GM18502 (cell line): ENCODE measurements at regions not wholly inside any gene's neighbourhood (a gene's known extent, or its start where the extent isn't known, plus 50 kb on each side); places are given as distances from the start of the nearest gene placed in this dataset.

Experiments used
- ATAC-seq: cut with Tn5 transposase; IDR thresholded peaks from one replicate; pipeline ENCODE4 v1.9.1; 2021; ENCODE audit warnings: mild to moderate bottlenecking; ENCODE audit not compliant: unreplicated experiment, poor library complexity

DNA sequence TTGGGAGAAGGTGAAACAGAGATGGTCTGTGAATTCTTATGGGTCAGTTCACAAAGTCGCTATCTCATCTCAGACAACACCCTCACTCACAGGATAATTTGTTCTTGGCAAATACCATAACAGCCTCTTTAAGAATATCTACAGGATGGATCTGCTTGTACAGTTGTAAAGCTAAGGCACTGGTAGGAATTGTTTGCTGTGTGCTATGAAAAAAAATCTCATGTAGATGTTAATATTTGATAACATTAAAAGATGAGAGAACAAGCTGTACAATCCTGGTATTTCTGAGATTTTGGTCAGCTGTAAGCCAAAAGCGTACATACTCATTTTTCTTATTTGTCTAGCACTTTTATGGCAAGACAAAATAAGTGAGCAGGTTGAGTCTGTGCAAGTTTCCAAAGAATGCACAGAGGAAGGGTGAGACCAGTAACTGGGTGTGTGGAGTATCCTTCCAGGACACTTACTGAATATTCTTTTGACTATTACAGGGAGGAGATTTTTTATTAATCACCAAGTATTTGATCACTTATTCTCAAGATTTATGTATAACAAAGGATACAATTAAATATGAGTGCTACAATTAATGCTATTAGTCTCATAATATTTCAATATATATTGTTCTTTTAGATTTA is 814.5 kb upstream of the MIR17HG start:
- ATAC-seq: no peak

DNA sequence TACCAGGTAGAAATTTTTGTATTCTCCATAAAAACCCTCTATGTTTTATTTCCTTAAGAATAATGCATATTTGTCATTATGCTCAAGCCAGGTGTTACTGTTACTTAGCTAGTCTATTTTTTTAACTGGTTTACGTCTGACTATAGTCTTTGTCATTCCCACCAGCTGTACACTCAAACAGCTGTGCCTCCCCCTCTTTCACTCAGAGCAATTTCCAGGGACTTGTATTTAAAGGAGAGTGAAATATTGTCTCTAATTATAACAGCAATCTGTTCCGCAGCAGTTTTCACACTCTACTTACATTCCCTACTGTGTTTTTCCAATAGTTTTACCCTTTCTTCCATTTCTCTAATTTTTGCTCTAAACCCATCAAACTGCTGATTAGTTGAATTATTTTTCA is 813.6 kb upstream of the MIR17HG start:
- ATAC-seq: no peak

DNA sequence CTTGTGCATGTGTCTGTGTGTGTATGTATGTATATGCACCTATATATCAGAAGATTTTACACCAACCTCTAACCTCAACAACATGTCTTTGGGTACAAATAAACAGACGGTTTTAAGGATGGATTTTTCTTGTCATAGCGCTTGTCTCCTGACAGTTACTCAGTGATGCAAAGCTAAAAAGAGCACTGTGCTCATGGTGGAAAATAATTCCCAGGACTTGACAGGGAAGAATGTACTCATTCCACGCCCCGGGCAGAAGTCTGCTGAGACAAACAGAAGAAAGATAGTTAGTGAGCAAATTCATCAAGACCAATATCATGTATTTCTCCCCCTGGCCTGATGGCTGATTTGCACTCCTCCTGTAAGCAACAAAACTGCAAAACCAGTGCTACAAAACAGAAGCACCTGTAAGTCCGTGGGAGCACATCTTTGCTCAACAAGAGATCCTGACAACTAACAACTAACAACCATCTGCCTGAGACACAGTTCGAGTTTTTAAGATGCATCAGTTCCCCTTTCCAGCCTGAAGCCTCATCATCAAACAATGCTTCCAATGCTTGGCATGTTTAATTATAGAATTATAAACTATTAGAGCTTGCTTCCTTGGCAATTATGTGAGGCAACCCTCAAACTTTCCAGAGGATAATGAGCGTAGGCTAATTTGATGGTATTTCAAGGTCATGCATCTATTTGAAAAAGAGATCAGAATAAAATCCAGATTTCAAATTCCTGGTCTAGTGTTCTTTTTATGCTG is 812.7 kb upstream of the MIR17HG start:
- no peak for ATAC-seq

DNA sequence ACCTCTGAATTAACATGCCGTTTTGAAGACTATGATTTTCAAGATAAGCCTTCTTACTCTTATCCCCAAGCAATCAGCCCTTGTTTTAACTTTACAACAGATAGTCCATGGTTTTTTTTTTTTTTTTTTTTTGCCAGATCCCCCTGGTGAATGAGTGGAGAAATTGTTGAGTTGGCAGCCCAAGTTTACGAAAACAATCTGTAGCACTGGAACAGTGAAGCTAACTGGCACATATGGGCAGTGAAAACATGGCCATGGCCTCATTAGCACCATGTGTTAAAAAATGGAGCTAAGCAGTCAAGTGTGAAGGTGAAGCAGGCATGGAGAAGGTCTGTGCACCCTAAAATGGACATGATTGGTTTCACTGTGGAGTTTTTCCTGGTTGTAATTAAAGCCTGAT is 812.1 kb upstream of the MIR17HG start:
- no peak for ATAC-seq

DNA sequence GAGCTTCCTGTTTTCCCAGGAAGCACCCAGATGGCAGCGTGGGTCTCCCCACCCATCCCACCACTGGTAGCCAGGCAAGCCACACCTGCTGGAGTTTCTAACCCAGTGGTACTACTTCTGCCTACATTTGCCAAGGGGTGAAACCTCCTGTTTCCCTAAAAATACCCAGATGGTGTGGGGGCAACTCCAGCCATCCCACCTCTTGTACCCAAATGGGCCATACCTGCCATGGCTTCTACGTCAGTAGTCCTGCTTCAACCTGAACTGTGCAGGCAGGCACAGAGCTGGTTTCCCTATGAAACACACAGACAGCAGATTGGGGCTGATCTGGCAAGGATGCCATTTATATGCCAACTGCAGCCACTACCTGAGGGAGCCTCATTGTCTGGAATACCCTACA is 809.4 kb upstream of the MIR17HG start:
- ATAC-seq: no peak

DNA sequence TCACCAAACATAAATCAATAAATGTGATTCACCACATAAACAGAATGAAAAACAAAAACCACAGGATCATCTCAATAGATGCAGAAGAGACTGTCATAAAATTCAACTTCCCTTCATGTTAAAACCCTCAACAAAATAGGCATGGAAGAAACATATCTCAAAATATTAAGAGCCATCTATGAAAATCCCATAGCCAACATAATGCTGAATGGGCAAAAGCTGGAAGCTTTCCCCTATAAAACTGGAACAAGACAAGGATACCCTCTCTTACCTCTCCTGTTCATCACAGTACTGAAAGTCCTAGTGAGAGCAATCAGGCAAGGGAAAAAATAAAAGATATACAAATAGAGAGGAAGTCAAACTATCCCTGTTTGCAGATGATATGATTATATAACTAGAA is 806.1 kb upstream of the MIR17HG start:
- ATAC-seq: no peak

DNA sequence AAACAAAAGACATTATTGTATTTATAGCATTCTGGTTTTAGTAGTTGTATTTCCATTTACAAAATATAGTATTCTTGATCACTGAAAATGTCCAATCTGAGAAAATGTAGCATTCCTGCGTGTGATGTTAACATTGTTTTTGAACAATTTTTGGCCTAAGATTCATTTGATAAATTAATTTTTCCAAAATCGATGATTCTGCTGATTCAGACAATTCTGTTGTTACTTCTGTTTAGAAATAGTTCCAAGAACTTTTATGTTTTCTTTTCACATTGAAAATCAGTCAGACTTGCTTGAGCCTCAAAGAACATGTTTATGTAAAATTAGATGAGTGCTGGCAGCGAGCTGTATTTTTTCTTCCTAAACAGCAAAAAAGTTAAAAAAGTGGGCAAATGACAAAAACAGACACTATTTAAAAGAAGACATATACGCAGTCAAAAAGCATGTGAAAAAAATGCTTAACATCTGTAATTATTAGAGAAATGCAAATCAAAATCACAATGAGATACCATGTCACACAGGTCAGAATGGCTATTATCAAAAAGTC is 804.5 kb upstream of the MIR17HG start:
- ATAC-seq: no peak

DNA sequence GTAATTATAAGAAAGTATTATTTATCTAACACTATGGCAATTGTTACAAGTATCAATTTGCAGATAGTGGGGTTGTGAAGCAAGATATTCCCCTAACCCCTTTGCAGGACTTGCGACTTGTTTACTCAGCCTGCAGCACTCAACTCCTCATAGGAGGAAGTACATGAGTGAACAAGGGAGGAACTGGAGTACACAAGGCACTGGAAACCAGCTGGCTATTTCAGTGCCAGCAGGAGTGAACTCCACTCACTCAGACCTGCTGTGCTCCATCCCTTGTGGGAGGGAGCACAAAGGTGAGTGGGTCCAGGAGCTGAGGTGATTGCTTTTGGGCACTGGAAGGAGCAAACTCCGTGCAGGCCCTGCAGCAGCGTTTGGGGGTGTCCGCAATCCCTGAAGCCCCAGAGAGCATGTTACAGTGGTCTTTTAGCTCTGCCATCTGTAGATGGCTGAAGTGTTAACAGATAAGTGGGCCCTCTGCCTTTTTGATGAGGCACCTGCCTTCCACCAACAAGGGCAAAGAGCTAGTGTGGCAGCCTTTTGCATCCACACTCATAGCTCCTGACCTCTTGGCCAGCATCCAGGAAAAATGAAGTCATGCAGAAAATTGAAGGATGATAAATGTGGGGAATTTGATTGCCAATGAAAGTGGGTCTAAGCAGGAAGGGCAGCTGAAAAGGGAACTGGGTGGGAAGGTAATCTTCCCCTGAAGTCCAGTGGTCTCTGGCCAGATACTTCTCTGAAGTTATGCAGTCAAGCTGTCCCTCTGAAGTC is 802.2 kb upstream of the MIR17HG start:
- ATAC-seq: no peak

DNA sequence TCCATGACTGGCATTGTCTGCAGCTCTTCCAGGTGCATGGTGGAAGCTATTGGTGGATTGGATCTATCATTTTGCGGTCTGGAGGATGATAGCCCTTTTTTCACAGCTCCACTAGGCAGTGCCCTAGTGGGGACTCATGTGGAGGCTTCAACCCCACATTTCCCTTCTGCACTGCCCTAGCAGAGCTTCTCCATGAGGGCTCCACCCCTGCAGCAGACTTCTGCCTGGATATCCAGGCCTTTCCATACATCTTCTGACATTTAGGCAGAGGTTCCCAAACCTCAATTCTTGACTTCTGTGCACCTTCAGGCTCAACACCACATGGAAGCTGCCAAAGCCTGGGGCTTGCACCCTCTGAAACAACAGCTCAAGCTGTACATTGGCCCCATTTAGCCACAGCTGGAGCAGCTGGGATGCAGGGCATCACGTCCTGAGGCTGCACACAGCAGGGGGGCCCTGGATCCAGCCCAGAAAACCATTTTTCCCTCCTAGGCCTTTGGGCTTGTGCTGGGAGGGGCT is 800.2 kb upstream of the MIR17HG start:
- no peak for ATAC-seq

DNA sequence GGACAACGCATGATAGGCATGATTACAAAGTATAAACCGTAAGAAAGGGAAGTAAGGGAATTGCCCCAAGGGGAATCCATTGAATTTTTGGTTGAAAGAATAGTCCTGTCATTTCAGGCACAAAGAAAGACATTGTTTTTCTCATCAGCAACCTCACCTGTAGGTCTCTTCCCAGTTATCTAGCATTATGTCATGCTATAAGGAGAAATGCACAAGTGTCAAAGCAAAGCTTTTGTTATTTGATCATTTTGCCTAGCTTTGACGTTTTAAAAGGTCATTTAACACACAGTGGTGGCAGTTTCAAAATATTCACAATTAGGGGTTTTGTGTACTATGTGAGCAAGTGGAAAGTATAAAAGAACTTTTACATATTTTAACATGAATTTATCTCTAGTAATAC is 796.2 kb upstream of the MIR17HG start:
- ATAC-seq: no peak

DNA sequence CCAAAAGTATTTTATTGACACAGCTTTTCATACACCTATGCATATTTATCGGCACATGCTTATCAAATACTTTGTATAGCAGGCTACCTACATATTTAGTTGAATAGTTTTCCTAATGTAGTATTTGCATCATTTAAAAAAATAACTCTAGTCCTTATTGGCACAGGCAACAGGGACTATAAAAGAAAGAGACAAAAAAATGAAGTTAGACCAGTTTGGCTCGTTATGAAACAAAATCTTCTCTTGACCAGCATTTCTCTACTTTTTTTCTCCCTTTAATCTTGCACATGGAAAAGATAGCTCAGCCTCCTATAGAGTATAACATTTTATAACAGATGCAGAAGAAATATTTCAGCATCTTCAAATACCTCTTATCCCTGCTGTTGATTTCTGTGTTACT is 794.8 kb upstream of the MIR17HG start:
- ATAC-seq: no peak

DNA sequence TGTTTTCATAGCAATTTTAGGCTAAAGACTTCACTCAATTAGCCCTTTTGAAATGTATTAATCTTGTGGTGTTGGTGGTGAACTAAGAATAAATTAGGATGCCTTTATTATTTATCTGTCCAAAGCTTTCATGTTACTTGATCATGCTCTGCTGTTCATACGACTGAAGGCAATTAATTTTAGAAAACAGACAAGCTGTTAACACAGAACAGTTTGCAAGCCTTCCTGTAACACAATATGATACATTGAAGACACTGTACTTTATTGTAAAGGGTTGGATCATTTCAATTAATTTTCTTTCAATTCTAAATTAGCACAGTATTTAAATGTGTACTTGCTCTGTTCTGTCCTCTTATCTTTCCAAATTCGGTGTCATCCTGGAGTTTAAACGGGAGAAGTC is 794.3 kb upstream of the MIR17HG start:
- no peak for ATAC-seq

DNA sequence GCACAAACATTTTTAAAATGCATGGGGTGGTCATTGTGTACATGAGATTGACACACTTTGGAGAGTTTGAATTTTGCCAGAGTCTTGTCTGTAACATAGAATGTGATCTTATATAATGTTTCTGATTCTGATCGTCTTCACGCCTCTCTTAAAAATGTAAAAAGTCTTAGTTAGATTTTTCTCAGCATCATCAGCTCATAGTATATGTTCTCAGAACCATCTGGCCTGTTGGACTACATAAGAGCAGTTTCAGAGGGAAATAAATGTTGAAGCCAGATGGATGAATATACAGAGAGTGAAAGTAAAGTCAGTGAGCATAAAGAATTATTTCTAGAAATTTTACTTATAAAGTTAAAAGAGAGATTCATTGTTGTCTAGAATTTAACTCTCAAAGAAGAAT is 789.9 kb upstream of the MIR17HG start:
- ATAC-seq: no peak

DNA sequence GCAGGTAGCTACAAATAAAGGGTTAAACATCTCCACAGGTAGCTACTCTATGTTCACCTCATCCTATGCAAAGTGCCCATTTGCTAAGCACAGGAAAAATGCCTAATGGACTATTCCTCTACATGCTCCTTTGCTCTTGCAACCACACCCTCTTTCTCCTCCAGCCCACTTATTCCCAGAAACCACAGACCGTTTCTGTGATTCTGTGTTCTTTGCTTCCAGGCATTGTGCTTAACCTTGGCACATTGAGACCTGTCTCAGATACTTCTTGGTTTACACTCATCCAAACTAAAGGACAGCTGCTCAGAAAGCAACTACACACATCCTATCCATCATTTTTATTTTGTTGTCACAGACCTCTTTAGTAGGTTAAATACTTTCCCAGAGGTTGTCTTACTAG is 785.0 kb upstream of the MIR17HG start:
- no peak for ATAC-seq

DNA sequence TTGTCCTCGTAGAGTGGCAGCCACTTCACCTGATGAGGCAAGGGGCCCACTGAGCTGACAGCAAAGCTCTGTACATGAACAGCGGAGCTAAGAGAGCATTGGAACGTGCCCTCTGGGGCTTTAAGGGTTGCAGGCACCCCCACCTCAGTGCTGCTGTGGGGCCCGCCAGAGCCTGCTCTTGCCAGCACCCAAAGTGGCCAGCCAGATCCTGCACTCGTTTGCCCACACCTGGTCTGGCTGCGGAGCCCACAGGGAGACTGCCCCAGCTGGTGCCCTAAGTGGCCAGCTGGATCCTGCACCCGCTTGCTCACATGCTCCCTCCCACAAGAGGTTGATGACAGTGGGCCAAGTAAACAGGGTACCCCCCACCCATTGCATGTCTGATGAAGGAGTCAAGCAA is 783.4 kb upstream of the MIR17HG start:
- ATAC-seq: no peak

DNA sequence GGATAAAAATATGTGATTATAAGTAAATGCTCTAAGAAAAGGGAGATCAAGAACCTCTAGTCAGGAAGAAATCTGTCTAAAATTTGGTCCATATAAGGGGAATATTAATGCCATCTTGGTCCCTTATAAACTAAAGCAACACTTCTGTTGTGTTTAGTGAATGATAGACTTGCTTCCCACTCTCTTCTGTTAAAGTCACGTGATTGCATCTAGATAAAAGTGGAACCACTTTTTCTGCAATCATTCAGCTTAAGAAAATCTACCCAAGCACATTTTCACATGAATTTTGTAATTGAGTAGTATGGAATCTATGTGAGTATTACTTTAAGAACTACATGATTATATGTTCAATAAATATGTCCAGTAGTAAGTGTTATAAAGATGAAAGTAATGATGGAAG is 782.9 kb upstream of the MIR17HG start:
- no peak for ATAC-seq

DNA sequence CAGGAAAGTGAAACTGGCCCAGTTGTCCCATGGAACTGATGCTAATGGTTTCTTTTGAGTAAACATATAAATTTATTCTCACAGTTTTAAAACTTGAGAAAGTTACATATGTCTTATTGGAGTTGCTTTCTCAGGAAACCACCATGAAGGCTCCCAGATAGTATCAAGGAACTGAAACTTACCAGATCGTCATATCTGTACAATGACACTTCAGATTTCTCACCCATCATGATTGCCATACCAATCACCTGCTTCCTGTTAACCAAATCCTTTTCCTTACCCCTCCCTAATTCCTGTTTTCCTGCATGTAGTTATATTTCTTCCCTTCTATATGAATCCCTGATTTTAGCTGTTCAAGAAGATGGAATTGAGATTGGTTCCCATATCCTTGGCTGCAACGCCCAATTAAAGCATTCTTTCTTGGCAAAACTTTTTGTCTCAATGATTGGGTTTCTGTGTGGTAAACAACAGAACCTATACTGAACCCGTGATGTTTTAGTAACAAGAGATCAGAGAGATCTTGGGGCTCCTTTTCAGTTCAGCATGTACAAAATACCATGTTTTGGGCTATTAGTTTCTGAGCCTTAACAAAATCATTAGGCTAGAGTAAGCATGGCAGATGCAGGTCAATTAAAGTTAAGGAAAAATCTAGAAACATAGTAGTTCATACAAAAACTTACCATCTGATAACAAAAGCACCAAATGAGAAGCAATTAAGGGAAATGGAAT is 781.3 kb upstream of the MIR17HG start:
- ATAC-seq: no peak

DNA sequence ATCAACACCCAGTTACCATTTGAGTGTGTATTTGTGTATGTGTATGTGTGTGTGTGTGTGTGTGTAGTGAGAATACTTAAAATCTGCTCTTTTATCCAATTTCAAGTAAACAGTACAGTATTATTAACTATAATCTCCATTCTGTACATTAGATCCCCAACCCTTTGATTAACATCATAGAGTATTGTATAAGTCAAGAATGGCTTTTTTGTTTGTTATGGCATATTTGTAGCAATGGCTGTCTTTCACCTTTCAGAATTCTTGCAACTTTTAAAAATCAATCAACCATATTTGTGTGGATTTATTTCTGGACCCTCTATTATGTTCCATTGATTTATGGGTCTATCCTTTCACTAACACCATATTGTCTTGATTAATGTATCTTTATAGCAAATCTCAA is 779.3 kb upstream of the MIR17HG start:
- no peak for ATAC-seq

DNA sequence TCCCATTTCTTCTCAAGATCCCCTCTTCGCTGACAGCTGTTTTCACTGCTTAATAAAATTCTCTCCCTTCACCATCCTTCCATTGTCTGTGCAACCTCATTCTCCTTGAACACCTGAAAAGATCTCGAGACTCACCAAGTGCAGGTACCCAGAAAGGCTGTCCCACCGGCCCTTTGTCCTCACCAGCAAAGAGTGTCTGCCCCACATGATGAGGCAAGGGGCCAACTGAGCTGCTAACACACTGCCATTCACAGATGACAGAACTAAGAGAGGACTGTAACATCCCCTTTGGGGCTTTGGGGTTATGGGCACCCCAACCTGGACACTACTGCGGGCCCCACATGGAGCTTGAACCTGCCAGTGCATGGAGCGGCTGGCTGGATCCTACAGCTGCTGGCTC is 771.4 kb upstream of the MIR17HG start:
- no peak for ATAC-seq

DNA sequence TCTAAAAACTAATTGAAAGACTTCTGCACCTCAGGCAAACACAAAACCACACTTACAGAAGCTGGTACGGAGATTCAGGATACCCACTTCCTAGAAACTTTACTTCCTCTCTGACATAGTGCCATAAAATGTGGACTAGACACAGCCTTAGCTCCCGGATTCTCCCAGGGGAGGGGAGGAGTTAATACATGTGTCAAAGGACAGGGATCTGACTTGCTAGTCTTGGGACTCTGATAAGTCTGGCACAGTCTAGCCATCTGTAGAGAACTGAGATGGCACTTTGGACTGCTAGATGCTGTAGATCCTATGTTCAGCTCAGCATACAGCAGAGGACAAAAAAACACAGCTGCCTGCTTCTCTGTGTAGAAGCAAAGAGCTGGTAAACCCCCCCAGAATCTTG is 769.8 kb upstream of the MIR17HG start:
- no peak for ATAC-seq
